ENCODE measurements at regions not wholly inside any gene's neighbourhood (a gene's known extent, or its start where the extent isn't known, plus 50 kb on each side); places are given as distances from the start of the nearest gene placed in this dataset.
"Not testable (repeated sequence)": the region's sequence is repeated elsewhere in the genome, so short reads cannot be mapped to it uniquely, and the experiment has no call there.

DNA sequence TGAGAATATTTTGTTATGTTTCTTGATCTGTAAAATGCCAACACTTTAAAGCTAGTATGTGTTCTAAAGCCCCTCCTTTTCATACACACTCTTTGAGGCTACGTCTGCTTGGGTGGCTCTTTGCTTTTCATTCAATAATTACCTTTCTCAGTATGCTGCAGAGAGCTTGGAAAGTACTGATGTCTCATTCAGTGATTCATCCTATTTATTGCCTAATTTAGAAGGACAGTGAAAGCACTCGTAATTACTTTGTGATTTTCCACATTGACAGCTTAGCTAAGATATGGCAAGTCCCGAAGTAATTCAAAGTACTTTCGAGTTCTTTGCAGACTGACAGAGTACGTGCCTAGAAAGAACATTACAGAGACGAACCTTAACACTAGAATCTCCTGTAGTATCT lies 57.2 kb downstream of the BMP15 start:
- H3K4me1 Mint-ChIP-seq (ENCODE audit: low read depth) = peaks cover 5% of the 10 kb centered on the region
- H3K36me3 Mint-ChIP-seq (ENCODE audit: low read depth) = no peaks in the 10 kb centered on the region
- no peaks in the 10 kb centered on the region for H3K9me3 Mint-ChIP-seq
- H3K27ac Mint-ChIP-seq = no peak overlapping the region
- no peak for DNase-seq
- H3K4me3 Mint-ChIP-seq = no peak overlapping the region
- peaks cover 32% of the 10 kb centered on the region for H3K27me3 Mint-ChIP-seq

- not testable (repeated sequence) for H3K36me3 Mint-ChIP-seq (ENCODE audit: low read depth); H3K4me1 Mint-ChIP-seq (ENCODE audit: low read depth); H3K4me3 Mint-ChIP-seq; H3K27ac Mint-ChIP-seq; DNase-seq; H3K9me3 Mint-ChIP-seq
- peaks cover 40% of the 10 kb centered on the region for H3K27me3 Mint-ChIP-seq
These were observed 58.5 kb downstream of the BMP15 start for GRCh38 chrX:50968871-50969635.

DNA sequence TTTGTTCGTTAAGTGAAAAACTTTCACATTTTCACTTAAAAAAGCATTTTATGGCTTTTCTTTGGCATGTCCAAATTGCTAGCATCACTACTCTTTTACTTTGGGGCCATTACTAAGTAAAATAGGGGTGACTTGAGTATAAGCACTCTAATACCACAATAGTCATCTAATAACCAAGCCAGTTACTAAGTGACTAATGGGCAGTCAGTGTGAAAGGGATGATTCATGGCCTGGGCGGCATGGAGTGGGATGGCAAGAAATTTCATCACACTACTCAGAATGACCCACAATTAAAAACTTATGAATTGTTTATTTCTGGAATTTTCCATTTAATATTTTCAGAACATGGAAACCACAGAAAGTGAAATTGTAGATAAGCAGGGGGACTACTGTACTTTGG lies 60.9 kb downstream of the BMP15 start:
- peaks cover 5% of the 10 kb centered on the region for H3K4me1 Mint-ChIP-seq (ENCODE audit: low read depth)
- no peak overlapping the region for H3K27ac Mint-ChIP-seq
- no peak overlapping the region for H3K4me3 Mint-ChIP-seq
- DNase-seq = no peak
- no peaks in the 10 kb centered on the region for H3K36me3 Mint-ChIP-seq (ENCODE audit: low read depth)
- peaks cover 53% of the 10 kb centered on the region for H3K27me3 Mint-ChIP-seq
- H3K9me3 Mint-ChIP-seq = no peaks in the 10 kb centered on the region

GRCh38 chrX:50973199-50973598 lies 62.7 kb downstream of the BMP15 start:
- Mint-ChIP-seq H3K36me3 (ENCODE audit: low read depth) (no peaks in the 10 kb centered on the region), H3K4me3 (no peak overlapping the region), H3K27ac (no peak overlapping the region), H3K9me3 (no peaks in the 10 kb centered on the region), H3K27me3 (peaks cover 50% of the 10 kb centered on the region), H3K4me1 (ENCODE audit: low read depth) (peaks cover 5% of the 10 kb centered on the region)
- DNase-seq = no peak

GRCh38 chrX:50978920-50979682 lies 68.6 kb downstream of the BMP15 start:
- DNase-seq = no peak
- H3K36me3 Mint-ChIP-seq (ENCODE audit: low read depth) = no peaks in the 10 kb centered on the region
- no peaks in the 10 kb centered on the region for H3K9me3 Mint-ChIP-seq
- H3K27me3 Mint-ChIP-seq = peaks cover 80% of the 10 kb centered on the region
- no peak overlapping the region for H3K27ac Mint-ChIP-seq
- no peak overlapping the region for H3K4me3 Mint-ChIP-seq
- no peaks in the 10 kb centered on the region for H3K4me1 Mint-ChIP-seq (ENCODE audit: low read depth)

DNA sequence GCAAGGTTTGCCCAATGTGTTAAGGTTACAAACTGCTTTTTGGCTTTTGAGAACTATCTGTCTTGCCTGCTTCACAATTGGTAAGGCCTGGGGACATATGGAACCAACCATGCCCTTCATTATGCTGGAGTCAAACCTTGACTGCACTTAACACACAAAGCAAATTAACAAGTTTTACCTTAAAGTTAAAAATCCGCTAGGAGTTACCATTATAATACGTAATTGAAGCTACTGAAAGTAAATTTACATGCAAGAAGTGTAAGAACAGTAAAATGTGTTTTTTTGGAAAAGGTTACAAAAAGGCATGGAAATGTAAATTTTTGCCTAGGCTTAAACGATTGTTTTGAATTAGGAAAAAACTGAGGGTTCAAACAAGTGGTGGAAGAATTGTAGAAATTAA lies 69.7 kb downstream of the BMP15 start:
- no peak overlapping the region for H3K4me3 Mint-ChIP-seq
- no peaks in the 10 kb centered on the region for H3K4me1 Mint-ChIP-seq (ENCODE audit: low read depth)
- H3K36me3 Mint-ChIP-seq (ENCODE audit: low read depth) = no peaks in the 10 kb centered on the region
- no peak overlapping the region for H3K27ac Mint-ChIP-seq
- no peak for DNase-seq
- peaks cover 80% of the 10 kb centered on the region for H3K27me3 Mint-ChIP-seq
- H3K9me3 Mint-ChIP-seq = no peaks in the 10 kb centered on the region

- H3K27ac Mint-ChIP-seq = no peak overlapping the region
- no peak for DNase-seq
- no peaks in the 10 kb centered on the region for H3K9me3 Mint-ChIP-seq
- H3K36me3 Mint-ChIP-seq (ENCODE audit: low read depth) = no peaks in the 10 kb centered on the region
- H3K27me3 Mint-ChIP-seq = peaks cover 52% of the 10 kb centered on the region
- no peaks in the 10 kb centered on the region for H3K4me1 Mint-ChIP-seq (ENCODE audit: low read depth)
- no peak overlapping the region for H3K4me3 Mint-ChIP-seq
These were observed 78.1 kb downstream of the BMP15 start for GRCh38 chrX:50988649-50989048.

DNA sequence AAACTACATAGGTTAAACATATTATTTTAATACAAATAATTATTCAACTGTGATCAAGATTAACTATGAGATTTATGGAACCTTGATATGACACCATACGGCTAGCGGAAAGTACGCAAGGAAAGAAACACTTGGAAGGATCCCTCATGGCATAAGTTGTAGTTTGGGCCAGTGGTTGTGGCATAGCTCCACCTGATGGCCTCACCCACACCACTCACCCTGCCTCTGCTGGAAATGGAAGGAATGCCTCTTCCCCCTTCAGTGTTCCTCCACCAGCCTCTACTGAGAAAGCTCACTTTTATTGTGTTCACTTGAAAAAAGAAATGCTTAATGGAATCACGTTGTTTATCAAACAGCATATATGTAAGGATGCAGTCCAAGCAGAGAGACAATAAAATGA lies 86.4 kb downstream of the BMP15 start:
- H3K9me3 Mint-ChIP-seq = no peaks in the 10 kb centered on the region
- H3K4me3 Mint-ChIP-seq = no peak overlapping the region
- no peaks in the 10 kb centered on the region for H3K4me1 Mint-ChIP-seq (ENCODE audit: low read depth)
- no peak overlapping the region for H3K27ac Mint-ChIP-seq
- peaks cover 37% of the 10 kb centered on the region for H3K27me3 Mint-ChIP-seq
- no peaks in the 10 kb centered on the region for H3K36me3 Mint-ChIP-seq (ENCODE audit: low read depth)
- no peak for DNase-seq

DNA sequence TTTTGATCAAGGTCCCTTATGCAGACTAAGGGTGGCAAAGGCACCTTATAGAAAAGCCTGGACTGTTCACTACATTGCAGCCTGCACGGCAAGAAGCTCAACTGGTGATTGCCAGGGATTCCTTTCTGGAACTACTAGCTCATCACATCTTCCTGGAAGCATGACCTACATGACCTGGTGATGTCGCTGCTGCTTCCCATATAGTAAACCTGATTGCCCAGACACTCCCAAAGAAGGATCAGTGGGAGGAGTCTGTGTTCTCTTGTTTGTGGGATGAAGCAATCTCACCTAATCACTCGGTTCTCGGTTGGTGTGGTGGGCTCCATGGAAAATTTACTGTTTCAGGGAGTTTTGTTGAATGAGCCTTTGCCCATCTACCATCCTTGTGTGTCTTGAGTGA lies 89.8 kb downstream of the BMP15 start:
- H3K27me3 Mint-ChIP-seq = peaks cover 38% of the 10 kb centered on the region
- H3K4me1 Mint-ChIP-seq (ENCODE audit: low read depth); H3K4me3 Mint-ChIP-seq: not testable (repeated sequence)

DNA sequence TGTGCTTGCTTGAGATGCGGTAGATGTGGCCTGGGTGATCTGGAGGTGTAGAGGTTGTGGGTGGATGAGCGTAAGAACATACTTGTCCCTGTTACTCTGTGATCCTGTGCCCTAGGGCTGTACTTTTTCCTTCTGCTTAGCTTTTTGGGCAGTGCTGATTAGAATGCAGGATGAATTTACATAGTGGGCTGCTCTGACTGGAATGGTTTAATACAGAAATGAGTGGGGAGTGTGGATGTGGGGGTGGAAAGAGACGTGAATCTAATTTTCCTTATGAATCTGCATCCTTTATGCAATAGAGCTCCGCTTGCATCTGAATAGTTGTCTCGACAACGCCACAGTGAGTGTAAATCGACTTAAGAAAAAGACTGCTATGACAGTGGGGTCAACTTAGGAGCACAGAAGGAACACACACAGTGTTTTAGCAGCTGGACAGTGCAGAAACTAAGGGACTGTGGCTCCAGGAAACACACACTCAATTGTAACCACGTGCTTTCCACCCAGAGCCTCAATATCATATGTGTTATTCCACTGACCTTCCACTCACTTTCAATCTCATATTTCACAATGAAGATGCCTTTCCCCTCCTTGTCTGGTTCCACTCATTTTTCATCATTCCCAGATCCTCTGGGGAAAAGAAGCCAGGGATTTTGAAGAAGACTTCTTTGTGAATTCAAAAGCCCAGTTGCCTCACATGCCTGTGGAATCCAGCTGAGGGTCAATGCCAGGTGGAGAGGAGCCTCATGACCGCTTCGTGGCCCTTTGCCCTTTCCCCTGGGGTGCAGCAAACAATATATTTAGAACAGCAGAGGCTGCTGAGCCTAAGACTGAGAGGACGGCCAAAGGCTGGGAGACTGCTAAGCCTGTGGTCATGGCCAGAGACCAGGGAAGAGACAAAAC lies 91.4 kb downstream of the BMP15 start:
- H3K9me3 Mint-ChIP-seq; H3K36me3 Mint-ChIP-seq (ENCODE audit: low read depth); DNase-seq; H3K4me1 Mint-ChIP-seq (ENCODE audit: low read depth); H3K27ac Mint-ChIP-seq; H3K4me3 Mint-ChIP-seq: not testable (repeated sequence)
- peaks cover 47% of the 10 kb centered on the region for H3K27me3 Mint-ChIP-seq

More for the DNA sequence above, 89.8 kb downstream of the BMP15 start:
- not testable (repeated sequence) for H3K27ac Mint-ChIP-seq; H3K9me3 Mint-ChIP-seq; H3K36me3 Mint-ChIP-seq (ENCODE audit: low read depth); DNase-seq

DNA sequence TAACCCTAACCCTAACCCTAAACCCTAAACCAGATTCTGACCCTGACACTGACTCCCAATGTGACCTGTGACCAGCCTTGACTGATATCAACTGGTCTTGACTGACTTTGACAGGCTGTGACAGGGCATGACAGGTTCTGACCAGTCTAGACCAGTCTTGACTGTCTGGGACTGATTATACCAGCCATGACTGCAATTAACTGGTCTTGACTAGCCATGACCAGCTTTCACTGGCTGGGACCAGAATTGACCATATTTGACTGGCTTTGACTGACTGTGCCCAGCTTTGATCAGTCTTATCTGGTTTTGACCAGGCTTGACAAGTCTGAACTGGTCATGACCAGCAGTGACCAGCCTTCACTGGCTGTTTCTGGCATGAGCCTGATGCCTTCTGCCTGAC lies 95.5 kb downstream of the BMP15 start:
- no peaks in the 10 kb centered on the region for H3K36me3 Mint-ChIP-seq (ENCODE audit: low read depth)
- no peak overlapping the region for H3K27ac Mint-ChIP-seq
- peaks cover 62% of the 10 kb centered on the region for H3K27me3 Mint-ChIP-seq
- no peak overlapping the region for H3K4me3 Mint-ChIP-seq
- DNase-seq = no peak
- H3K4me1 Mint-ChIP-seq (ENCODE audit: low read depth) = no peaks in the 10 kb centered on the region
- no peaks in the 10 kb centered on the region for H3K9me3 Mint-ChIP-seq

DNA sequence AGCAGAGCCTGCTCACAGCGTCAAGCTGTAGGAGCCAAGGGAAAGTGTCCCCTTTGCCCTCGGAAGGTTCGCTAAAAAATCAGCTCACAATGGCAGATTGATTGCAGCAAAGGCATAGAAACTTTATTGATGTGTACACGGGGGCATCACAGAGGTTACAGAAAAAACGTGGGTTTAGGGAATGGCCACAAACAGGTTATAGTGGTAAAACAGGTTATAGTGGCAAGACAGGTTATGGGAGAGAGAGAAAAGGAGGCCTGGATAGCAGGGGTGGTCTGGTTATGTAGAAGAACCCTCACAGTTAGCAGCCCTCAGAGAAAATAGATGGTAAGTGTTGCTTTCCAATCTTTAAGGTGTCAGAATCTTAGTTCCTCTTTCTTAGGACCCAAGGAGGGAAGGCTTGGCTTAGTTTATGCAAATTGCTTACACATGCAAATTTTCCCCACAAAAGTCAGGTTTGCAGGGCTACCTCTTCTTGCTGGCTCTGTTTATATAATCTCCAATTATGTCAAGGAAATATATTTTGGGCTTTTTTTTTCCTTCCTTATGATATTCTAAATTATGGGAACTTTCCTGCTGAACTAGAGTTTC lies 113.7 kb downstream of the BMP15 start:
- no peak overlapping the region for H3K4me3 Mint-ChIP-seq

GRCh38 chrX:51026862-51027261 lies 116.3 kb downstream of the BMP15 start:
- no peak for DNase-seq
- Mint-ChIP-seq H3K36me3 (ENCODE audit: low read depth) (no peaks in the 10 kb centered on the region), H3K4me3 (no peak overlapping the region), H3K27me3 (peaks cover 59% of the 10 kb centered on the region), H3K27ac (no peak overlapping the region), H3K9me3 (no peaks in the 10 kb centered on the region), H3K4me1 (ENCODE audit: low read depth) (no peaks in the 10 kb centered on the region)

More for the DNA sequence above, 113.7 kb downstream of the BMP15 start:
- H3K9me3 Mint-ChIP-seq = no peaks in the 10 kb centered on the region
- H3K36me3 Mint-ChIP-seq (ENCODE audit: low read depth) = no peaks in the 10 kb centered on the region
- peaks cover 66% of the 10 kb centered on the region for H3K27me3 Mint-ChIP-seq
- no peaks in the 10 kb centered on the region for H3K4me1 Mint-ChIP-seq (ENCODE audit: low read depth)
- no peak for DNase-seq
- no peak overlapping the region for H3K27ac Mint-ChIP-seq

DNA sequence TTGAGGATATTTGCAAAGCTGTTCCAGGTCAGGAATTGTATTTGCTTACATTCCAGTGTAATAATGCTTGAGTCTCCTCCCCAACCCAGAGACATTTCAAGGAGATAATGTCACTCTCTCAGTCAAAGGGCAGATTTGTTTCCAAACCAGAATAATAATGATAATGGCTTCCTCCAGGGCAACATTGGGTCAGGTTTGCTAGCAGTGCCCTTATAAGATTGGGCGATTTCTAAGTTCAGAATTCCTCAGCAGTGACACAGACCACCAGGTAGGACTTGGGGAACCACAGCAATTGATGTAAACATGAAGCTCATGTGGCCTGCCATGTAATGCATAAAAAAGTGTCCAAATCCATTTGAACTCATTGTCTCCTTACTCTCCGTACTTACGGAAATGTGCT lies 125.2 kb downstream of the BMP15 start:
- Mint-ChIP-seq H3K4me3 (no peak overlapping the region), H3K36me3 (ENCODE audit: low read depth) (no peaks in the 10 kb centered on the region), H3K27ac (no peak overlapping the region), H3K27me3 (peaks cover 48% of the 10 kb centered on the region), H3K9me3 (no peaks in the 10 kb centered on the region), H3K4me1 (ENCODE audit: low read depth) (no peaks in the 10 kb centered on the region)
- DNase-seq = no peak
